ENCODE measurements at regions not wholly inside any gene's neighbourhood (a gene's known extent, or its start where the extent isn't known, plus 50 kb on each side); places are given as distances from the start of the nearest gene placed in this dataset.

DNA sequence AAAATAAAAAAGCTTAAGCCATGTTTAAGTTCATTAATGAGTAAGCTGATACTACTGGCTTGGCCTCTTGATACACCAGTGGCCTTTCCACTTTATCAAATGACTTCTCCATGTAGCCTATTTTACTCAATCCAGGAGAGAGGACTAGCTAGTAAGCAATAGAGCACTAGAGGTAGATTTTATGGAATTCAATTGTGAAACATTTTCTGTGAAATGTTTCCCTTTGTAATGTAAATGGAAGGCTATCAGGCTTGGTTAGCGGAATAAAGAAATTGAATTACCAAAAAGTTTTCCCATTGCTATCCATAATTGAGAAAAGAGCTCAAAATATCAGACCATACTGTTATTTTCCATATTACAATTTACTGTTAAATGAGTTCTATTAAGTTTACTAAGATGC, 515.4 kb upstream of the CDH2 start:
- TF ChIP-seq, protein P1, sequence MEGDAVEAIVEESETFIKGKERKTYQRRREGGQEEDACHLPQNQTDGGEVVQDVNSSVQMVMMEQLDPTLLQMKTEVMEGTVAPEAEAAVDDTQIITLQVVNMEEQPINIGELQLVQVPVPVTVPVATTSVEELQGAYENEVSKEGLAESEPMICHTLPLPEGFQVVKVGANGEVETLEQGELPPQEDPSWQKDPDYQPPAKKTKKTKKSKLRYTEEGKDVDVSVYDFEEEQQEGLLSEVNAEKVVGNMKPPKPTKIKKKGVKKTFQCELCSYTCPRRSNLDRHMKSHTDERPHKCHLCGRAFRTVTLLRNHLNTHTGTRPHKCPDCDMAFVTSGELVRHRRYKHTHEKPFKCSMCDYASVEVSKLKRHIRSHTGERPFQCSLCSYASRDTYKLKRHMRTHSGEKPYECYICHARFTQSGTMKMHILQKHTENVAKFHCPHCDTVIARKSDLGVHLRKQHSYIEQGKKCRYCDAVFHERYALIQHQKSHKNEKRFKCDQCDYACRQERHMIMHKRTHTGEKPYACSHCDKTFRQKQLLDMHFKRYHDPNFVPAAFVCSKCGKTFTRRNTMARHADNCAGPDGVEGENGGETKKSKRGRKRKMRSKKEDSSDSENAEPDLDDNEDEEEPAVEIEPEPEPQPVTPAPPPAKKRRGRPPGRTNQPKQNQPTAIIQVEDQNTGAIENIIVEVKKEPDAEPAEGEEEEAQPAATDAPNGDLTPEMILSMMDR (IDR thresholded peaks at IDR 0.05) = no peak
- TF ChIP-seq POLR2A (IDR thresholded peaks at IDR 0.05) = no peak
